Esophagus muscularis mucosa (tissue), 3 donors: ENCODE measurements at regions not wholly inside any gene's neighbourhood (a gene's known extent, or its start where the extent isn't known, plus 50 kb on each side); places are given as distances from the start of the nearest gene placed in this dataset.

Experiments used
- CTCF ChIP-seq, 3 experiments: fragments of 200-600 bp in 2 of 3; fragments of 450-650 bp in 1 of 3; sonication (generic) in 2 of 3; IDR thresholded peaks; one replicate each; pipeline ENCODE4 v1.5.1; 2017 to 2019; ENCODE audit warnings: antibody characterized with exemption in 3 of 3, mild to moderate bottlenecking in 2 of 3, moderate library complexity in 1 of 3
- POLR2AphosphoS5 ChIP-seq, 2 donors: sonication (generic); formaldehyde crosslinking; IDR thresholded peaks; one replicate each; pipeline ENCODE4 v1.6.1; 2017; ENCODE audit warnings: antibody characterized with exemption in 2 of 2

DNA sequence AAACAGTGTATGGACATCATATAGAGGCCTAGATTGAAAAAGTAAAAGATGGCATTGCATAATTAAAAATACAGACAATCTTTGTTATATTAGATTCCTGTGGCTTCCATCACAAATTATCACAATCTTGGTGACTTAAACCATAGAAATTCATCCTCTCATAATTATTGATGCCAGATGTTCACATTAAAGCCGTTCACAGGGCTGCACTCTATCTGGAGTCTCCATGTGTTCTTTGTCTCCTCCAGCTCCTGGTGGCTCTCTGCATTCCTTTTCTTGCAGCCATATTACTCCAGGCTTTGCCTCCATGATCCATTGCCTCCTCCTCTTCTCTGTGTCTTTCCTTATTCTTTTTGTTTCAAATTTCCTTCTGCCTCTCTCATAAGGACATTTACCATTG, 875.7 kb upstream of the USP15 start:
- TF ChIP-seq POLR2AphosphoS5 (IDR thresholded peaks at IDR 0.05), result no peak
- TF ChIP-seq CTCF (IDR thresholded peaks at IDR 0.05), result no peak
